GM21529 (cell line): ENCODE measurements at regions not wholly inside any gene's neighbourhood (a gene's known extent, or its start where the extent isn't known, plus 50 kb on each side); places are given as distances from the start of the nearest gene placed in this dataset.

Experiments used
- ATAC-seq: cut with Tn5 transposase; IDR thresholded peaks from one replicate; pipeline ENCODE4 v1.9.1; 2021; ENCODE audit not compliant: unreplicated experiment

- no peak for ATAC-seq
Measured at GRCh38 chr1:208757846-208758245, 513.7 kb upstream of the PLXNA2 start.

DNA sequence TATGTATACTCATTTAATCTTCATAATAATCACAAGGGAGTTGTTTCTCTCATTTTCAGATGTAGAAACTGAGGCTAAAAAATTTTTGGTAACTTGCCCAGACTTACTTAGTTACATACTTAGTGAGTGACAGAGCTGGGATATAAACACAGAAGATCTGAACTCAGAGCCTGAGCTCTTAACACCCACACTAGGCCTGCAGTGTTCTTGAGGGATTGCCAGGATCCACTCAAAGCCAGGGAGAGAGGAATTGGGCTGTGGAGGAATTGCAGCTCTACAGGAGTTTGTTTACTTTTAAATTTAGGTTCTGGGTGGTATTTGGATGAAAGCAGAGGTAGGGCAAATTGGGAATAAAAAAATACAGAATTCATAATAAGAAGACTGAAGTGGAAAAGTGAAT is 515.1 kb upstream of the PLXNA2 start:
- no peak for ATAC-seq

DNA sequence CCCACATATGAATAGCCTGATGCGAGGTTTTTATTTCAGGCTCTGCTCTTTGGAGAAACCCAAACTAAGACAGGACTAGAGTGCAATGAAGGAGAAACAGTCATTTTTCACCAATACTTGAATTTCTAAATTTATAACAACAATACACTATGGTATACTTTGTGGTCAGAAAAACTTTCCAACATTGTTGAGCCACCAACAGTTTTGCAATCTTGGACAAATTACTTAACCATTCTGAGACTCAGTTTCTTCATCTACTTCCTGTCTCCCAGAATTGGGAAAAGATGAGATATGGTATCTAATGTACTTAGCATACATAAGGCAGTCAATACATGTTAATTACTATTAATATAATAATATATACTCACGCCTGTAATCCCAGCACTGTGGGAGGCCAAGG is 519.8 kb upstream of the PLXNA2 start:
- ATAC-seq: no peak

DNA sequence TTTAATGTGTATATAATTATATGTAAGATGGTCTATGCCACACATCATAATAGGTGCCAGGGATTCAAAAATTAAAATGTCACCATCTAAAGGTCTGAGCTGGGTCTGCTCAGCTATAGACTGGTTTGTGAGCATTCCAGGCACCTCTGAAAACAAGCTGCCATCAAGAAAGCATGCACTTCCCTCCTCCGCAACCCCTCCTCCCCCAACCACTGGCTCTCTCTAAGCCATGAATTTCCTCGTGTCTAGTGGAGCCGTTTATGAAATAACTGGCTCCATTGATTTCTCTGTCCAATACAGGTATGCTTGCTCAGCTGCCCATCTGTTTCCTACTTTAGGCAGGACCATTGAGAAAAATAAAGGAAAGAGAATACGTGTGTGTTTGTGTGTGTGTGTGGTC is 522.6 kb upstream of the PLXNA2 start:
- ATAC-seq: no peak

DNA sequence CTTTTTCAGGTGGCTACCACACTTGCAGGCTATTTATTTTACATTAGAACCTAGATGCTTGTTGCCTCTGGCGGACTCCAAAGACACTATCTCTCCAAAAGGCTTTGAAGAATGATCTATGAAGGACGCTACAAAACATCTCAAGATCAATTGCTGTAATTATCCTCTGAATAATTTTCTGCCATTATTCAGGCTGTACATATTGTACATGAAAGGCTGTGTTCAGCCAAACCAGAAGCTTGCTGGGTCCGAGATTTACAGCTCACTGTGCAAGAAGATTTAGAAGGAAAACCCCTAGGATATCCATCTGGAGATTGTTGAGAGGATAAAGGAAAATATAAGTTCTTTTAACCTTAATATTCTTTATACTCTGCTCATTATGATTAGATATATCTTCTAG is 523.6 kb upstream of the PLXNA2 start:
- no peak for ATAC-seq

GRCh38 chr1:208772891-208773290 is 528.7 kb upstream of the PLXNA2 start:
- no peak for ATAC-seq

DNA sequence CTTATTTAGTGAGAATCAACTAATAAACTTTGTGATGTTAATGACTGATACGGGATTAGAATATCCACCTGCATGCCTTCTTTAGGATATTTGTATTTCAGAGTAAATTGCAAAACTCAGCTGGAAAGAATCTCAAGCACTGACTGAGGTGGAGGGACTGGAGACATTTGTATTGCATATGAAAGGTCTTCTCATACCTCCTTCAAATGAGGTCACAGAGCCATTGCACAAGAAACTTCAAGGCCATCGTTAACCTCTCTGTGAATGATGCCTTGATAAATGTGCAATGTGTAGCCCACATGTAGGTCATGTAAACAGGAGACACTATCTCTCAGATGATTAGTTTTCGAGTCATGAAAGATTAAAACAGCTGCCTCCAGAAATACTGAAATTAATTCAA is 531.7 kb upstream of the PLXNA2 start:
- no peak for ATAC-seq

- no peak for ATAC-seq
Measured at GRCh38 chr1:208778417-208778816, 534.2 kb upstream of the PLXNA2 start.

DNA sequence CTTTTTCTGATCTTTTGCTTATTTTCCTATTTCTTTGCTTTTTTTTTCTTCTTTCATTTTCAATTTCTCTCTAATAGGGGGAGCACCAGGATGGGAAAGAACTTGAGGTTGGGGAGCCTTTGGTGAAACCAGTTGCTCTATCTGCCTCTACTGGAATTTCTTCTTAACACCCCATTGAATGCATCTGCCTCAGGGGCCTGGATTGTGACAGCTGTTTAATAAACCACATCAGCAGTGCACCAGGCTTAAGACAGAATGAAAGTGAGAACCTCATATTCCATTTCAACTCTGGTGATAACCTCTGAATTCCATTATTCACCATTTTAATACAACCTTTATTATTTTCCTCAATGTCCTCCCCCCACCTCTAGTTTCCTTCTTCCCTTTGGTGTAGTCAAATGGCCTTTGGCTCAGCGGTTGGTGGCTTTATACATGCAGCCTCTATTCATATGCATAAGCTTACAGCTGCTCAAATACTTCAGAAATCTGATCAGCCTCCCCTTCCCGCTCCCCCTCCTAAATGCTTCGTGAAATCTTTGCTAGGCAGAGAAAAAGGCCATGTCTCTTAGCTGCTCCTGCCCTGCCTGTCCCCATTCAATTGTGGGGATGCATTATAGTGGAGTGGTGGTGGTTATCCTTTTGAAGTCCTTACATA is 537.3 kb upstream of the PLXNA2 start:
- ATAC-seq: no peak

DNA sequence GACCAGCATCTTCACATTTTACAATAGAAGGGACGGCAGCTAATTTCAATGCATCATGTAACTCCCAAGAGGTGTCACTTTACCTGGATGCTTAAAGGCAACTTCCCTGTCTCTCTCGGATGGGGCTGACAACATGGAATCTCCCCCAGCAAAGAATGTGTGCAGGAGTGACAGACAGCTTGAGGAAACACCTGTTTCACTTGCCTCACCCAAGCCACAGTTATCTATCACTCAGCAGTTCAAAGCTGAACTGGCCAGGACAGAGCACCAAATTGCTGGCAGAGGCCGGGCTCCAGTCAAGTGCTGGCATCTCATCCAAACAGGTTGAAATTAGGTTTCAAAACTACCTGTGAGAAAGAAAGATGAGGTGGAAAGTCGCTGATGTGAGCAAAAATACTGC is 538.0 kb upstream of the PLXNA2 start:
- ATAC-seq: no peak

- no peak for ATAC-seq
Measured at GRCh38 chr1:208785629-208786028, 541.4 kb upstream of the PLXNA2 start.

GRCh38 chr1:208787219-208787618 is 543.0 kb upstream of the PLXNA2 start:
- no peak for ATAC-seq

- no peak for ATAC-seq
Measured at GRCh38 chr1:208788013-208788540, 543.9 kb upstream of the PLXNA2 start.

DNA sequence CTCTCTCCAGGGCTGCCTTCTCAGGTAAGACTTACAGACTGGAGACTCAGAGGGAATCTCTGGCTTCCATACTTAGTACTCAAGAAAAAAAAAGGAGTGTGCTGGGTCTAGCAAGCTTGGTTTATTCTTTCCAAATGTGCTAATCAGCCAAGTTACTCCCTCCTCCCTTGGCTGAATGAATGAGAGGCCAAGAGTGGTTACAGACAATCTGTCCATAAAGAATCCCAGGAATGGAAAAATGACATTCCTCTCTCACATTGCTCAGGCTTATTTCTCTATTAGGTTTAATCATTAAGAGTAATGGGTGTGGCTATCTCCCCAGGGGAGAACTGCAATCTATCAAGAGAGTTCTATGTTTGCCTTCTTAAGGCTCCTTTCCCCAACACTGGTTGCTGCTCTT is 547.3 kb upstream of the PLXNA2 start:
- ATAC-seq: no peak

- ATAC-seq: no peak
Measured at GRCh38 chr1:208793861-208794345, 549.7 kb upstream of the PLXNA2 start.

DNA sequence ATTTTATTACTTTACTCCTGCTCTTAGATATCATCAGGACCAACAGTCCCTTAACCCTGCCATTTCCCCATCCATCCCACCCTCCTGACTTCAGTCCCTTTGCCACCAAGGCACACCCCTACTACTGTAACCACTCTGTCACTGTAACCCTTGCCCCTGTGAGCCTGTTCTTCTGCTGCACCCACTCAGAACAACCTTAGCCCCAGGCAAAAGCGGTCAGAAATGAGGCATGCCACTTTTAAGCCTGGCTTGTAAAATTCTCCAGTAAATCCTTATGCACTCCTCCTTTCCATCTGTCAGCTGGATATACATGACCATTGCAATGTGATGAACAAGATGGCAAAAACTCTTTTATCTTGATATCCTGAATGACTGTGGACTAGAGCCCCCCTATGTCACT is 555.0 kb upstream of the PLXNA2 start:
- no peak for ATAC-seq

- no peak for ATAC-seq
Measured at GRCh38 chr1:208803011-208803811, 559.0 kb upstream of the PLXNA2 start.

GRCh38 chr1:208807446-208808127 is 563.4 kb upstream of the PLXNA2 start:
- no peak for ATAC-seq

DNA sequence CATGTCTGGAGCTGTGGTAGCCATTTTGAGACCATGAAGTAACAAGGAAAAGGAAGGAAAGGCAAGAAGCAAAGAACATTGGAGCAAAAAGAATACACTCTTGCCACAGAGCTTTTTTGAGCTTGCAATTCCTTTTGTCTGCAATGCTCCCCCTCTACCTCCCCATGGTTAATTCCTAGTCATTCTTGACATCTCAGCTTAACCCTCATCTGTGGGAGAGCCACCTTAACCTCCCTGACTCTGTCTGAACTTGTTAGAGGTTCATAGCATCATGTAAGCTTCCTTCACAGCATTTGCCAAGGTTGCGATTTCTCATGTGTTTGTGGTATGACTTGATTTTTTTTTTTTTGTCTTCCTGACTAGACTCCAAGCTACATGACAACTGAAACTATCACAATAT is 564.1 kb upstream of the PLXNA2 start:
- ATAC-seq: no peak

GRCh38 chr1:208809876-208810275 is 565.7 kb upstream of the PLXNA2 start:
- ATAC-seq: no peak

DNA sequence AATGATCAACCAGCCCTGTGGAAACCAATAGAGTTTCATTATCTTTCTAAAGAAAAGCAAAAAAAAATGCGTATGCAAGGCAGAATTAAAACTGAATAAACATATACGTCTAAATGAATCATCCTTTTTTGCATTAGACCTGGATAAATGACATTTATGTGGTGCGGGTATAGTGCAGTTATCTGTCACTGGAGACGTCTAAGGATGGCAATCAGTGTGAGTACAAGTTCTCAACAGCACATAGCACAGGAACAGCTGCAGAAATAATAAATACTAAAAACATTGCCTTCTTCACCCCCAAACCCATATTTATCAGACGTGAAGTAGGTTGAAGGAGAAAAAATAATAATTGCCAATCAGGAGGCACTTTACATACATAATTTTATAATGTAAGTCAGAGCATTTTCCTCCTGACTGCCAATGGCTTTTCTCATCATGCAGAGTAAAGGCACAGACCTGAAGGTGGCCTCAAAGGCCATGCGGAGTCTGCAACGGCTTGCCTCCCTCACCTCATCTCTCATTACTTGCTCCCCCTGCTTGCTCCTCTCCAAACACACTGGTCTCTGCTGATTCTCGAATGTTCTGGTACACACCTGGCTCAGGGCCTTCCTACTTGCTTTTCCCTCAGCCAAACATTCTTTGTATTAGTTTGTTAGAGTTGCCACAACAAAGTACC is 574.7 kb upstream of the PLXNA2 start:
- no peak for ATAC-seq
